Astrocyte (in vitro differentiated cells and primary cell): ENCODE measurements at regions not wholly inside any gene's neighbourhood (a gene's known extent, or its start where the extent isn't known, plus 50 kb on each side); places are given as distances from the start of the nearest gene placed in this dataset.

Experiments used
- EZH2 ChIP-seq: IDR thresholded peaks from 2 replicates; pipeline ENCODE4 v1.6.1; 2012; ENCODE audit warnings: mild to moderate bottlenecking, low read length, inconsistent platforms; ENCODE audit not compliant: insufficient read depth
- TF ChIP-seq, protein P1 (sequence below): IDR thresholded peaks from 2 replicates; pipeline ENCODE4 v1.5.1; 2011; ENCODE audit warnings: low read depth, mild to moderate bottlenecking, inconsistent platforms, low read length, moderate library complexity; ENCODE audit not compliant: insufficient read depth

DNA sequence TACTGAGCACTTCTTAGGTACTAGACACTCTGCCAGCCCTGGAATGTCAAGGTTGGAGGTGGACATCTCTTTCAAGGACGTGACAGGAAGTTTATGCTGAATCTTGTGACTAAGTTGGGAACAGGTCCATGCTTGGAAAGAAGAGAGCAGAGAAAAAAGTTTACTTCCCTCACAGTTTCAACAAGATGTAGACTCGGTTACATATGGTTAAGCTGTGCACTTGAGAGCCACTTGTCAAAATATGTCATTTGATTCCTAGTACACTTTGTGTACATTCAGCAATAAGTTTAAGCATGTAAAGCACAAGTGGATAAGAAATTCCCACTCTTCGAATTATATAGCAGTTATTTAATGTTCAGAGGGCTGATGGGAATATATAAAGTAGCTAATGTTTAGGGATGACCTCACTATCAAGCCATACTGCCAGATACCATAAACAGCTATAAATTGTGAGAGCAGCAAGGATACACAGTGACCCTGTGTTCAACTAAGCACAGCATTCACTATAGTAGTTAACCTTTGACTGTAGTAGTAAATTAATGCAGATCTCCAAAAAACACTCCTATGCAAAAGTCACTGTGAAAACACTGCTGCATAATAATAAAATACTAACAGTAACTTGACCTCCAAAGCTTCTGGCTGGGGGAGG, 1944.6 kb upstream of the WWC1 start:
- TF ChIP-seq, protein P1, sequence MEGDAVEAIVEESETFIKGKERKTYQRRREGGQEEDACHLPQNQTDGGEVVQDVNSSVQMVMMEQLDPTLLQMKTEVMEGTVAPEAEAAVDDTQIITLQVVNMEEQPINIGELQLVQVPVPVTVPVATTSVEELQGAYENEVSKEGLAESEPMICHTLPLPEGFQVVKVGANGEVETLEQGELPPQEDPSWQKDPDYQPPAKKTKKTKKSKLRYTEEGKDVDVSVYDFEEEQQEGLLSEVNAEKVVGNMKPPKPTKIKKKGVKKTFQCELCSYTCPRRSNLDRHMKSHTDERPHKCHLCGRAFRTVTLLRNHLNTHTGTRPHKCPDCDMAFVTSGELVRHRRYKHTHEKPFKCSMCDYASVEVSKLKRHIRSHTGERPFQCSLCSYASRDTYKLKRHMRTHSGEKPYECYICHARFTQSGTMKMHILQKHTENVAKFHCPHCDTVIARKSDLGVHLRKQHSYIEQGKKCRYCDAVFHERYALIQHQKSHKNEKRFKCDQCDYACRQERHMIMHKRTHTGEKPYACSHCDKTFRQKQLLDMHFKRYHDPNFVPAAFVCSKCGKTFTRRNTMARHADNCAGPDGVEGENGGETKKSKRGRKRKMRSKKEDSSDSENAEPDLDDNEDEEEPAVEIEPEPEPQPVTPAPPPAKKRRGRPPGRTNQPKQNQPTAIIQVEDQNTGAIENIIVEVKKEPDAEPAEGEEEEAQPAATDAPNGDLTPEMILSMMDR, result no peak
- TF ChIP-seq EZH2, result no peak
